Ishikawa (cell line): ENCODE measurements at regions not wholly inside any gene's neighbourhood (a gene's known extent, or its start where the extent isn't known, plus 50 kb on each side); places are given as distances from the start of the nearest gene placed in this dataset.

Experiments used
- EP300 ChIP-seq: IDR thresholded peaks from 2 replicates; pipeline ENCODE4 v1.6.1; 2012; ENCODE audit warnings: borderline replicate concordance
- TCF12 ChIP-seq: IDR thresholded peaks from 2 replicates; pipeline ENCODE4 v1.6.1; 2012; ENCODE audit warnings: low read depth
- ZBTB7A ChIP-seq: IDR thresholded peaks from 2 replicates; pipeline ENCODE4 v1.6.1; 2012; ENCODE audit warnings: low read depth
- TF ChIP-seq, protein P1 (sequence below): IDR thresholded peaks from 2 replicates; pipeline ENCODE4 v1.6.1; 2012

DNA sequence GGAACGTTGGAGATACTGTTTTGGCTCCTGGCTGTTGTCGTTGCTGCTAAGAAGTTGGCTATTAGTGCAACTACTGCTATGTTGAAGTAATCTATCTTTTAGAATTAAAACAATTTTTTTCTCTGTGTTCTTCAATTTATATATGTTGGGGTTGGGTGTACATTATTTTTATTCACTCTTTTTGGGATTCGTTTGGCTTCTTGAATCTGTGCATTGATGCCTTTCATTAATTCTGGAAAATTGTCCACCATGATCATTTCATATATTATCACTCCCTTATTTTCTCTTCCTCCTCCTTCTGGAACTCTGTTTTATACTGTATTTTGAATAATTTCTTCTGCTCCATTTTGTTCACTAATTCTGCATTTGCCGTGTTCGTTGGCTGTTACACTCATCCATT lies 199.5 kb upstream of the PLET1 start:
- TF ChIP-seq TCF12 (no peak), EP300 (no peak), ZBTB7A (no peak)
- TF ChIP-seq, protein P1, sequence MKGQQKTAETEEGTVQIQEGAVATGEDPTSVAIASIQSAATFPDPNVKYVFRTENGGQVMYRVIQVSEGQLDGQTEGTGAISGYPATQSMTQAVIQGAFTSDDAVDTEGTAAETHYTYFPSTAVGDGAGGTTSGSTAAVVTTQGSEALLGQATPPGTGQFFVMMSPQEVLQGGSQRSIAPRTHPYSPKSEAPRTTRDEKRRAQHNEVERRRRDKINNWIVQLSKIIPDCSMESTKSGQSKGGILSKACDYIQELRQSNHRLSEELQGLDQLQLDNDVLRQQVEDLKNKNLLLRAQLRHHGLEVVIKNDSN, result no peak
